ENCODE measurements at regions not wholly inside any gene's neighbourhood (a gene's known extent, or its start where the extent isn't known, plus 50 kb on each side); places are given as distances from the start of the nearest gene placed in this dataset.

- peaks cover 19% of the 10 kb centered on the region for H3K4me1 Mint-ChIP-seq
- H3K36me3 Mint-ChIP-seq, result no peaks in the 10 kb centered on the region
- H3K9me3 Mint-ChIP-seq, result no peaks in the 10 kb centered on the region
- H3K27ac Mint-ChIP-seq, result no peak overlapping the region
- H3K27me3 Mint-ChIP-seq (ENCODE audit: low read depth), result no peaks in the 10 kb centered on the region
- no peak for TF ChIP-seq CTCF (IDR thresholded peaks at IDR 0.05; ENCODE audit: unreplicated experiment)
- DNase-seq (ENCODE audit: low spot score in 2 of 2, unreplicated experiment in 2 of 2), result no peak
- H3K4me3 Mint-ChIP-seq, result no peak overlapping the region
Observed at GRCh38 chr6:8207191-8207868, 105.0 kb upstream of the EEF1E1 start.

DNA sequence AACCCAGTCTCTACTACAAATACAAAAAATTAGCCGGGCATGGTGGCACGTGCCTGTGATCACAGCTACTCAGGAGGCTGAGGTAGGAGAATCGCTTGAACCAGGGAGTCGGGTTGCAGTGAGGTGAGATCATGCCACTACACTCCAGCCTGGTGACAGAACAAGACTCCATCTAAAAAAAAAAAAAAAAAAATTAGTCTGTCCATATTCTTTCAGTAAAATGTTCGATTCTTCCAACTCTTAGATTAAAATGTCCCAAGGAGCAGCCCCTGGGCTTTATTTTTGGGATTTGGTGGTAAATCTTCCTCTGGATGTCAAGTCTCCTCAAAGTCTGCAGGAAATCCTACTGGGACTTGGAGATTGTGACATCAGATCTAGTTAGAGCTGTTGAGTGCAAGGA is 101.0 kb upstream of the EEF1E1 start:
- TF ChIP-seq CTCF (IDR thresholded peaks at IDR 0.05; ENCODE audit: unreplicated experiment), result no peak
- H3K27me3 Mint-ChIP-seq (ENCODE audit: low read depth), result no peaks in the 10 kb centered on the region
- H3K4me1 Mint-ChIP-seq, result peaks cover 11% of the 10 kb centered on the region
- no peak overlapping the region for H3K27ac Mint-ChIP-seq
- H3K4me3 Mint-ChIP-seq, result no peak overlapping the region
- no peak for DNase-seq (ENCODE audit: low spot score in 2 of 2, unreplicated experiment in 2 of 2)
- H3K36me3 Mint-ChIP-seq, result no peaks in the 10 kb centered on the region
- H3K9me3 Mint-ChIP-seq, result peaks cover 4% of the 10 kb centered on the region

GRCh38 chr6:8201679-8202078 is 99.3 kb upstream of the EEF1E1 start:
- Mint-ChIP-seq H3K27ac (no peak overlapping the region), H3K36me3 (no peaks in the 10 kb centered on the region), H3K4me1 (peaks cover 3% of the 10 kb centered on the region), H3K27me3 (ENCODE audit: low read depth) (no peaks in the 10 kb centered on the region), H3K4me3 (no peak overlapping the region), H3K9me3 (peaks cover 12% of the 10 kb centered on the region)
- DNase-seq (ENCODE audit: low spot score in 2 of 2, unreplicated experiment in 2 of 2), result no peak
- TF ChIP-seq CTCF (IDR thresholded peaks at IDR 0.05; ENCODE audit: unreplicated experiment), result no peak

DNA sequence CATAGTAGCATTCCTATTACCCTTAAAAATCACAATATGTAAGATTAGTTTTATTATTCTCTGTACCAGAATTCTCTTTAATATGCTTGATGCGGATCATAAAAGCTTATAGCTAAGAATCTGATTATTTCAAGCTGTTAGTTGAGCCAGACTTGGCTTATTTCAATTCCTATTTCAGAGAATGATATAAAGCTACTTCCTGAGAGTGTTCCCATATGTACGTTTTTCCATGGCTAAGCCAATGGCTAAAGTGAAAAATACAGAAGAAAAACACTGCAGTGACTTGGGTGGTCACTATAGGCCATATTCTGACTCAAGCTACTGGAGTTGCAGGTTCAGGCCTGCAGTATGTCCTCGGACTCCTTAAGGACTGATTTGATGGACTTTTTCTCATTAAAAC is 97.9 kb upstream of the EEF1E1 start:
- no peaks in the 10 kb centered on the region for H3K36me3 Mint-ChIP-seq
- TF ChIP-seq CTCF (IDR thresholded peaks at IDR 0.05; ENCODE audit: unreplicated experiment), result no peak
- H3K27me3 Mint-ChIP-seq (ENCODE audit: low read depth), result no peaks in the 10 kb centered on the region
- peaks cover 12% of the 10 kb centered on the region for H3K4me1 Mint-ChIP-seq
- no peak for DNase-seq (ENCODE audit: low spot score in 2 of 2, unreplicated experiment in 2 of 2)
- H3K27ac Mint-ChIP-seq, result no peak overlapping the region
- H3K9me3 Mint-ChIP-seq, result peaks cover 12% of the 10 kb centered on the region
- H3K4me3 Mint-ChIP-seq, result no peak overlapping the region

DNA sequence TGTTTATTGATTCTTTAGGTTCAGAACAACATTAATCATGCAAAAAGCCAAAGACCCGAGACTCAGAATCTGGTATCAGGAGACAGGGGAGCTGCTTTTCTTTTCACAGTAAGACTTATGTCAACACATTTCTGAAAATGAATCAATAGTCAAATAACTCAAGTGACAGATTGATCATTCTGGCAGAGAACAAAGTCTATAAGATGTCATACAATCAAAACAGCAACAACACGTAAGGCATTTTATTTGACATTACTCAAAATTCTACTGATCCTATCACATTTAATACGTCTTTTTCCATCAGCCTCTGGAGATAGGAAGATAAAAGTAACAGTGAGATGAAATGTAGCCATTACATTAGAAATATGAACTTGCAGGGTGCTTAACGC is 93.4 kb upstream of the EEF1E1 start:
- H3K27ac Mint-ChIP-seq, result peak overlapping the region; percentile 47
- peaks cover 36% of the 10 kb centered on the region for H3K4me1 Mint-ChIP-seq
- no peak overlapping the region for H3K4me3 Mint-ChIP-seq
- no peak for DNase-seq (ENCODE audit: low spot score in 2 of 2, unreplicated experiment in 2 of 2)
- peaks cover 12% of the 10 kb centered on the region for H3K9me3 Mint-ChIP-seq
- TF ChIP-seq CTCF (IDR thresholded peaks at IDR 0.05; ENCODE audit: unreplicated experiment), result no peak
- peaks cover 2% of the 10 kb centered on the region for H3K36me3 Mint-ChIP-seq
- H3K27me3 Mint-ChIP-seq (ENCODE audit: low read depth), result no peaks in the 10 kb centered on the region

All from mesothelial cell of epicardium (in vitro differentiated cells).